ENCODE measurements at regions not wholly inside any gene's neighbourhood (a gene's known extent, or its start where the extent isn't known, plus 50 kb on each side); places are given as distances from the start of the nearest gene placed in this dataset.

GRCh38 chrX:10049236-10049635 lies 82.1 kb downstream of the CLDN34 start:
- no peak overlapping the region for H3K9ac ChIP-seq (ENCODE audit: low read depth, low read length)
- no TSS peak for BruUV-seq (replicated peaks)
- no peak overlapping the region for H2AK5ac ChIP-seq (ENCODE audit: low read depth, low read length)
- no peak overlapping the region for H3K56ac ChIP-seq (ENCODE audit: extremely low read depth, insufficient read depth, low read length)
- no peak overlapping the region for H3K18ac ChIP-seq (ENCODE audit: low read depth, low read length)
- no peak overlapping the region for H3K4ac ChIP-seq (ENCODE audit: low read depth, low read length)
- no peak overlapping the region; the same call in 1 of the 2 replicates for H3K27ac ChIP-seq (ENCODE audit: insufficient read depth, low read length)
- H2BK120ac ChIP-seq (ENCODE audit: low read depth, low read length), result no peak overlapping the region
- TF ChIP-seq CEBPB (IDR thresholded peaks at IDR 0.05; ENCODE audit: low read depth, low read length) (no peak), BHLHE40 (IDR thresholded peaks at IDR 0.05; ENCODE audit: low read depth, low read length) (no peak), RFX5 (IDR thresholded peaks at IDR 0.05; ENCODE audit: low read depth, low read length) (no peak), NFE2L2 (IDR thresholded peaks at IDR 0.05; ENCODE audit: low read depth, low read length) (no peak)
- TF ChIP-seq, protein P1, sequence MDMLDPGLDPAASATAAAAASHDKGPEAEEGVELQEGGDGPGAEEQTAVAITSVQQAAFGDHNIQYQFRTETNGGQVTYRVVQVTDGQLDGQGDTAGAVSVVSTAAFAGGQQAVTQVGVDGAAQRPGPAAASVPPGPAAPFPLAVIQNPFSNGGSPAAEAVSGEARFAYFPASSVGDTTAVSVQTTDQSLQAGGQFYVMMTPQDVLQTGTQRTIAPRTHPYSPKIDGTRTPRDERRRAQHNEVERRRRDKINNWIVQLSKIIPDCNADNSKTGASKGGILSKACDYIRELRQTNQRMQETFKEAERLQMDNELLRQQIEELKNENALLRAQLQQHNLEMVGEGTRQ (IDR thresholded peaks at IDR 0.05; ENCODE audit: low read depth, low read length), result no peak
- H4K91ac ChIP-seq (ENCODE audit: insufficient read depth, low read depth, low read length), result no peak overlapping the region
- peaks cover 8% of the 10 kb centered on the region; the same call in 1 of the 2 replicates for H3K4me1 ChIP-seq (ENCODE audit: control insufficient read depth, insufficient read depth, low read length)
- no peak overlapping the region for H4K5ac ChIP-seq (ENCODE audit: low read depth, low read length)
- H2BK15ac ChIP-seq (ENCODE audit: low read depth, low read length), result no peak overlapping the region
- no peak overlapping the region for H2AFZ ChIP-seq (replicated peaks; ENCODE audit: low read length, poor library complexity)
- ATAC-seq (ENCODE audit: low read depth) (no peak), DNase-seq (peak; percentile 4)
- no CpG with 5 or more reads among the region's 3 CpGs for WGBS, 2 experiments (ENCODE audit: extremely low coverage in 2 of 2, insufficient read length in 1 of 2)
- H2AK9ac ChIP-seq (replicated peaks; ENCODE audit: low read depth, low read length, poor library complexity), result no peak overlapping the region
- H3K4me3 ChIP-seq (ENCODE audit: insufficient read depth, low read depth, low read length), result no peak overlapping the region
- POLR2A ChIA-PET (ENCODE audit: unreplicated experiment), result no interaction called here
- intact Hi-C loops (cut with micrococcal nuclease), result no loop called here
- no peak overlapping the region for H3K4me2 ChIP-seq (ENCODE audit: low read depth, low read length)
- no peak overlapping the region for H3K14ac ChIP-seq (replicated peaks; ENCODE audit: low read depth, low read length)
- in situ Hi-C loops (cut with MboI; ENCODE audit: low sequenced_read_pairs), result no loop called here
- peaks cover 16% of the 10 kb centered on the region for H3K9me1 ChIP-seq (ENCODE audit: insufficient read depth, low read length)
- H3K36me3 ChIP-seq (ENCODE audit: control insufficient read depth, insufficient read depth, low read length), result no peaks in the 10 kb centered on the region; the same call in 1 of the 2 replicates
- H3K79me1 ChIP-seq (ENCODE audit: low read depth in 1 of 2, low read length in 2 of 2), result peaks cover 20 to 60% of the 10 kb centered on the region in 2 experiments
- peaks cover 55% of the 10 kb centered on the region for H4K20me1 ChIP-seq (ENCODE audit: insufficient read depth, low read length)
- no peak overlapping the region for H3K23ac ChIP-seq (ENCODE audit: low read depth, low read length)
- no peak overlapping the region for H2BK5ac ChIP-seq (ENCODE audit: low read depth, low read length, poor library complexity, severe bottlenecking)
- H3K9me3 ChIP-seq (ENCODE audit: control insufficient read depth, insufficient read depth, low read length), result no peaks in the 10 kb centered on the region; the same call in 1 of the 2 replicates
- no peaks in the 10 kb centered on the region for H3K27me3 ChIP-seq (ENCODE audit: control insufficient read depth, insufficient read depth, low read length)
- CTCF ChIA-PET, result no interaction called here
- dilution Hi-C loops (cut with HindIII; ENCODE audit: low sequenced_read_pairs, unreplicated experiment), result no loop called here
- H2BK20ac ChIP-seq (ENCODE audit: low read depth, low read length), result no peak overlapping the region
- H4K8ac ChIP-seq (ENCODE audit: low read depth in 2 of 2, low read length in 2 of 2), result no peak overlapping the region

All from IMR-90 (cell line).